Skeletal muscle cell (primary cell): ENCODE measurements at regions not wholly inside any gene's neighbourhood (a gene's known extent, or its start where the extent isn't known, plus 50 kb on each side); places are given as distances from the start of the nearest gene placed in this dataset.
"Not testable (repeated sequence)": the region's sequence is repeated elsewhere in the genome, so short reads cannot be mapped to it uniquely, and the experiment has no call there.

Experiments
- DNase-seq: peaks from one replicate; pipeline ENCODE4 v3.0.0-alpha.2; 2010; ENCODE audit warnings: low read depth
- H3K4me3 ChIP-seq: 2 replicates; pipeline ENCODE4 v1.5.1; 2011; ENCODE audit warnings: low read depth, mild to moderate bottlenecking, control low read depth, low read length, moderate library complexity

DNA sequence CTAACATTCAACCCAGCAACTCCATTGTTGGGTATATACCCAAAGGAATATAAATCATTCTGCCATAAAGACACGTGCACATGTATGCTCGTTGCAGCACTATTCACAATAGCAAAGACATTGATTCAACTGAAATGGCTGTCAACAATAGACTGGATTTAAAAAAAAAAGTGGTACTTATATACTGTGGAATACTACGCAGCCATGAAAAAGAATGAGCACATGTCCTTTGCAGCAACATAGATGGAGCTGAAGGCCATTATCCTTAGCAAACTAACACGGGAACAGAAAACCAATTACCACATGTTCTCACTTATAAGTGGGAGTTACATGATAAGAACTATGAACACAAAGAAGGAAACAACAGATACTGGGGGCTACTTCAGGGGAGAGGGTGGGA lies 74.0 kb upstream of the FMNL2 start:
- H3K4me3 ChIP-seq: no peak overlapping the region
- DNase-seq: no peak

DNA sequence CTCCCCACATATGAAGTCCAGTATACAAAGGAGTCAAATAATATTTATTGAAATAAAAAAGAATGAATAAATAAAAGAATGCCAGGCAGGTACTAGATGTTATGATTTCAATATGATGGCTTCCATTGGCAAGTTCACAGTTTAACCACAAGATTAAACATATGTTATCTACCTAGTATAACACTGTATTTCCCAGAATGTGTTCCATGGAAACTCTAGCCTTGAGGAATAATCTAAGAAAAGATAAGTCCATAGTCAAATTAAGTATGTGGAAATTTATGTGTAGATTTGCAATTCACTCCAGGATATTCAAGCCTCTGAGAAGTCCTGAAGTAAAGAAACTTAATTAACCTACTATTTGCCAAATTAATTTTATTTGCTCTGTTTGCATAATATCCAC lies 71.1 kb upstream of the FMNL2 start:
- no peak overlapping the region for H3K4me3 ChIP-seq
- DNase-seq: no peak

- not testable (repeated sequence) for DNase-seq, H3K4me3 ChIP-seq
Measured at GRCh38 chr2:152273732-152274260, 61.2 kb upstream of the FMNL2 start.

GRCh38 chr2:152277896-152278295 lies 57.1 kb upstream of the FMNL2 start:
- not testable (repeated sequence) for DNase-seq, H3K4me3 ChIP-seq

- no peak for DNase-seq
- no peak overlapping the region for H3K4me3 ChIP-seq
Measured at GRCh38 chr2:152278526-152278925, 56.4 kb upstream of the FMNL2 start.

DNA sequence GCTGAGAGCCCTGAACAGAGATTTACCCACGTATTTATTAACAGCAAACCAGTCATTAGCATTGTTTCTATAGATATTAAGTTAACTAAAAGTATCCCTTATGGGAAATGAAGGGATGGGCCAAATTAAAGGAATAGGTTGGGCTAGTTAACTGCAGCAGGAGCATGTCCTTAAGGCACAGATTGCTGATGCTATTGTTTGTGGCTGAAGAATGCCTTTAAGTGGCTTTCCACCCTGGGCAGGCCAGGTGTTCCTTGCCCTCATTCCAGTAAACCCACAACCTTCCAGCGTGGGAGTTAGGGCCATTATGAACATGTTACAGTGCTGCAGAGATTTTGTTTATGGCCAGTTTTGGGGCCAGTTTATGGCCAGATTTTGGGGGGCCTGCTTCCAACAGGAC lies 55.6 kb upstream of the FMNL2 start:
- H3K4me3 ChIP-seq, DNase-seq: not testable (repeated sequence)

DNA sequence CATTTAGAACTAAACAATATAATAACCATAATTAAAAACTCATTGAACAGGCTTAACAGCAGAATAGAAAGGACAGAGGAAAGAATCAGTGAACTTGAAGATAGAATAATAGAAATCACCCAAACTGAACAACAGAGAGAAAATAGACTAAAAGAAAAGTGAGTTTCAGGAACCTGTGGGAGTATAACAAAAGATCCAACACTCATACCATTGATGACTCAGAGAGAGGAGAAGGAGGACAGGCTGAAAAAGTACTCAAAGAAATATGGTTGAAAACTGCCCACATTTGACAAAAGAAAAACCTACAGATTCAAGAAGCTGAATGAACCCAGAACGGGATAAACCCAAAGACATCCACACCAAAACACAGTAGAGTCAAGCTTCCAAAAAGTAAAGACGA lies 54.2 kb upstream of the FMNL2 start:
- no peak overlapping the region for H3K4me3 ChIP-seq
- DNase-seq: no peak

DNA sequence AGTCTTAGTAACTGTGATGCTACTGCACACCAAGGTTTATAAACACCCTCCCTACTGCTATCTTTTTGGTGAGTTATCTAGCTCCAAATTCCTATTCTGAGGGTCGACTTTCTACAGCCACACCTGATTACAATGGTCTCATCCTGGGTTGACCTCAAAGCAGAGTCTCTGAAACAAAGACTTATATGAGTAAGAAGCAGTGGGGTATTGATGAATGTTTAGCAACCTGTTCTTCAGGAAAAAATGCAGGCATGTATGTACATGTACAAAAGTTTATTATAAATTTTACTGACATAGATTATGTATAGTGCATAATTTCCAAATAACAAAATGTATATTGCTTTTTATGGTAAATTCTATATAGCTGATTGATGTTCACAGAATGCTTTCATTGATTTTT lies 51.6 kb upstream of the FMNL2 start:
- no peak for DNase-seq

GRCh38 chr2:152284398-152284797 lies 50.6 kb upstream of the FMNL2 start:
- DNase-seq: no peak
- H3K4me3 ChIP-seq: no peak overlapping the region

More for the DNA sequence above, 51.6 kb upstream of the FMNL2 start:
- no peak overlapping the region for H3K4me3 ChIP-seq
